CD14-positive monocyte (primary cell): ENCODE measurements at regions not wholly inside any gene's neighbourhood (a gene's known extent, or its start where the extent isn't known, plus 50 kb on each side); places are given as distances from the start of the nearest gene placed in this dataset.

ENCODE experiments used
- DNase-seq, 3 donors: peaks; one replicate each; pipeline ENCODE4 v3.0.0-alpha.2; 2011 to 2022
- H2AFZ ChIP-seq: 2 replicates; pipeline ENCODE4 v1.6.0; 2012; ENCODE audit warnings: mild to moderate bottlenecking, low read depth, low read length, inconsistent platforms; ENCODE audit not compliant: insufficient read depth, poor library complexity, severe bottlenecking
- H3K27ac ChIP-seq, 2 donors: 1 replicate in 1 of 2; 2 replicates in 1 of 2; pipeline ENCODE4 v1.5.1; 2012 to 2013; ENCODE audit warnings: low read length in 2 of 2, control low read depth in 1 of 2, inconsistent platforms in 1 of 2, low read depth in 1 of 2, mild to moderate bottlenecking in 1 of 2
- H3K27me3 ChIP-seq, 2 donors: one replicate each; pipeline versions ENCODE4 v1.6.0 to v1.6.1; 2011 to 2013; ENCODE audit warnings: low read length in 2 of 2; ENCODE audit not compliant: control insufficient read depth in 2 of 2, insufficient read depth in 2 of 2
- H3K36me3 ChIP-seq, 2 donors: replicated peaks in 1 of 2; 1 replicate in 1 of 2; 2 replicates in 1 of 2; pipeline versions ENCODE4 v1.5.1 to v1.6.1; 2012 to 2013; ENCODE audit warnings: low read length in 2 of 2, control low read depth in 1 of 2, inconsistent platforms in 1 of 2, mild to moderate bottlenecking in 1 of 2; ENCODE audit not compliant: insufficient read depth in 2 of 2, control insufficient read depth in 1 of 2
- H3K4me1 ChIP-seq, 2 donors: 1 replicate in 1 of 2; 2 replicates in 1 of 2; pipeline versions ENCODE4 v1.5.1 to v1.6.1; 2012 to 2013; ENCODE audit warnings: low read length in 2 of 2, control low read depth in 1 of 2, inconsistent platforms in 1 of 2, mild to moderate bottlenecking in 1 of 2, moderate library complexity in 1 of 2; ENCODE audit not compliant: insufficient read depth in 2 of 2, control insufficient read depth in 1 of 2
- H3K4me2 ChIP-seq: replicated peaks from 2 replicates; pipeline ENCODE3; 2012; ENCODE audit warnings: low read length, moderate library complexity, mild to moderate bottlenecking; ENCODE audit not compliant: poor library complexity, severe bottlenecking; ENCODE audit errors: extremely low read depth
- H3K4me3 ChIP-seq, 3 experiments: fragments of 200-600 bp in 1 of 3; sonication (generic) in 1 of 3; replicated peaks in 1 of 3; 1 replicate in 2 of 3; 2 replicates in 1 of 3; pipeline ENCODE4 v1.5.1; 2011 to 2013; ENCODE audit warnings: low read length in 3 of 3, mild to moderate bottlenecking in 3 of 3, control low read depth in 2 of 3, low read depth in 2 of 3, inconsistent platforms in 1 of 3, moderate library complexity in 1 of 3
- H3K79me2 ChIP-seq: 2 replicates; pipeline ENCODE4 v1.6.0; 2012; ENCODE audit warnings: mild to moderate bottlenecking, control low read depth, inconsistent platforms, low read length, moderate library complexity; ENCODE audit not compliant: insufficient read depth
- H3K9ac ChIP-seq: 2 replicates; pipeline ENCODE4 v1.6.0; 2017; ENCODE audit warnings: low read length, mild to moderate bottlenecking; ENCODE audit not compliant: insufficient read depth, poor library complexity, severe bottlenecking
- H3K9me3 ChIP-seq, 2 donors: replicated peaks in 1 of 2; 1 replicate in 1 of 2; 2 replicates in 1 of 2; pipeline versions ENCODE4 v1.5.1 to v1.6.1; 2012 to 2013; ENCODE audit warnings: low read length in 2 of 2, control low read depth in 1 of 2; ENCODE audit not compliant: control insufficient read depth in 1 of 2, insufficient read depth in 1 of 2
- H4K20me1 ChIP-seq: 2 replicates; pipeline ENCODE4 v1.6.0; 2012; ENCODE audit warnings: mild to moderate bottlenecking, low read length, control low read depth, moderate library complexity; ENCODE audit not compliant: insufficient read depth
- H3K27ac Mint-ChIP-seq, 7 donors: one replicate each; pipeline ENCODE4 v1.8.0; 2020; ENCODE audit warnings: mild to moderate bottlenecking in 7 of 7, mixed read lengths in 7 of 7, moderate library complexity in 6 of 7, inconsistent platforms in 2 of 7
- H3K27me3 Mint-ChIP-seq, 3 donors: one replicate each; pipeline ENCODE4 v1.8.0; 2021 to 2022; ENCODE audit warnings: low read depth in 3 of 3, mild to moderate bottlenecking in 3 of 3, mixed read lengths in 3 of 3, moderate library complexity in 3 of 3, inconsistent platforms in 1 of 3
- H3K36me3 Mint-ChIP-seq, 2 donors: one replicate each; pipeline ENCODE4 v1.8.0; 2020; ENCODE audit warnings: mixed read lengths in 2 of 2, inconsistent platforms in 1 of 2, mild to moderate bottlenecking in 1 of 2
- H3K4me1 Mint-ChIP-seq: one replicate; pipeline ENCODE4 v1.8.0; 2020; ENCODE audit warnings: mild to moderate bottlenecking, mixed read lengths
- H3K4me3 Mint-ChIP-seq, 2 donors: one replicate each; pipeline ENCODE4 v1.8.0; 2020; ENCODE audit warnings: mild to moderate bottlenecking in 2 of 2, mixed read lengths in 2 of 2, moderate library complexity in 1 of 2
- H3K9me3 Mint-ChIP-seq, 7 donors: one replicate each; pipeline ENCODE4 v1.8.0; 2020 to 2022; ENCODE audit warnings: mixed read lengths in 7 of 7, mild to moderate bottlenecking in 6 of 7, moderate library complexity in 6 of 7, inconsistent platforms in 2 of 7
- WGBS: methylation state at CpG from one replicate; pipeline ENCODE4 v1.1.5; 2013; ENCODE audit warnings: missing lambda C conversion rate; ENCODE audit not compliant: insufficient coverage; 5-methylcytosine and 5-hydroxymethylcytosine counted together
- intact Hi-C, 2 donors: fragments of 100-400 bp; cut with micrococcal nuclease; formaldehyde crosslinking; loops; one replicate each; pipeline versions ENCODE4 v1.15.0 to v1.15.1; 2023
- TF ChIP-seq, protein P1 (sequence below): fragments of 200-600 bp; IDR thresholded peaks from one replicate; pipeline ENCODE4 v1.8.0; 2022; ENCODE audit warnings: antibody characterized with exemption, mild to moderate bottlenecking

DNA sequence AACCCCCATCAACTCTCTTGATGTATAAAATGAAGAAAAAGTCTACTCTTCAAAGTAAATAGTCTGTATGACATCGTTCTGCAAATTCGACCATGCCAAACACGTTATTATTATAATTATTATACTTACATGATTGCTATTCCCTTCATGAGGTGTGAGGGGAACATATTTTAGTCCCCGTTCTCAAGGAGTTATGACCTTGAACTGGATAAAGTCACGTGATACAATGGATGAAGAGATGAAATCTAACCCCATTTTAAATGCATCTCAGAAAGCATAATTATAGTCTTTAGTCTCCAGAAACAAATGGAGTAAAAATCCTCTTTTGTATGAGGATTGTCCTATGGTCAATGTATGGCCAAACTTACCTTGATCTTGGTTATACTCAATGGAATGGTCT is 250.3 kb downstream of the HS3ST1 start:
- no CpG with 5 or more reads among the region's 5 CpGs for WGBS
- no peaks in the 10 kb centered on the region for H3K9me3 ChIP-seq
- H3K4me2 ChIP-seq: no peak overlapping the region
- no peaks in the 10 kb centered on the region for H3K36me3 Mint-ChIP-seq
- H3K4me1 ChIP-seq: no peaks in the 10 kb centered on the region
- no peak for DNase-seq
- peaks cover 0 to 3% (median 2%) of the 10 kb centered on the region in 3 donors for H3K27me3 Mint-ChIP-seq
- no peaks in the 10 kb centered on the region for H3K36me3 ChIP-seq
- TF ChIP-seq, protein P1, sequence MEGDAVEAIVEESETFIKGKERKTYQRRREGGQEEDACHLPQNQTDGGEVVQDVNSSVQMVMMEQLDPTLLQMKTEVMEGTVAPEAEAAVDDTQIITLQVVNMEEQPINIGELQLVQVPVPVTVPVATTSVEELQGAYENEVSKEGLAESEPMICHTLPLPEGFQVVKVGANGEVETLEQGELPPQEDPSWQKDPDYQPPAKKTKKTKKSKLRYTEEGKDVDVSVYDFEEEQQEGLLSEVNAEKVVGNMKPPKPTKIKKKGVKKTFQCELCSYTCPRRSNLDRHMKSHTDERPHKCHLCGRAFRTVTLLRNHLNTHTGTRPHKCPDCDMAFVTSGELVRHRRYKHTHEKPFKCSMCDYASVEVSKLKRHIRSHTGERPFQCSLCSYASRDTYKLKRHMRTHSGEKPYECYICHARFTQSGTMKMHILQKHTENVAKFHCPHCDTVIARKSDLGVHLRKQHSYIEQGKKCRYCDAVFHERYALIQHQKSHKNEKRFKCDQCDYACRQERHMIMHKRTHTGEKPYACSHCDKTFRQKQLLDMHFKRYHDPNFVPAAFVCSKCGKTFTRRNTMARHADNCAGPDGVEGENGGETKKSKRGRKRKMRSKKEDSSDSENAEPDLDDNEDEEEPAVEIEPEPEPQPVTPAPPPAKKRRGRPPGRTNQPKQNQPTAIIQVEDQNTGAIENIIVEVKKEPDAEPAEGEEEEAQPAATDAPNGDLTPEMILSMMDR: no peak
- intact Hi-C loops: no loop called here
- no peak overlapping the region for H3K27ac Mint-ChIP-seq
- H3K9me3 Mint-ChIP-seq: peaks cover 0 to 7% (median 0%) of the 10 kb centered on the region in 7 donors
- no peaks in the 10 kb centered on the region for H4K20me1 ChIP-seq
- no peak overlapping the region for H3K27ac ChIP-seq
- H3K4me1 Mint-ChIP-seq: no peaks in the 10 kb centered on the region
- no peak overlapping the region for H3K9ac ChIP-seq
- H3K79me2 ChIP-seq: no peaks in the 10 kb centered on the region
- no peaks in the 10 kb centered on the region for H3K27me3 ChIP-seq
- no peak overlapping the region for H2AFZ ChIP-seq
- H3K4me3 Mint-ChIP-seq: no peak overlapping the region
- no peak overlapping the region for H3K4me3 ChIP-seq

DNA sequence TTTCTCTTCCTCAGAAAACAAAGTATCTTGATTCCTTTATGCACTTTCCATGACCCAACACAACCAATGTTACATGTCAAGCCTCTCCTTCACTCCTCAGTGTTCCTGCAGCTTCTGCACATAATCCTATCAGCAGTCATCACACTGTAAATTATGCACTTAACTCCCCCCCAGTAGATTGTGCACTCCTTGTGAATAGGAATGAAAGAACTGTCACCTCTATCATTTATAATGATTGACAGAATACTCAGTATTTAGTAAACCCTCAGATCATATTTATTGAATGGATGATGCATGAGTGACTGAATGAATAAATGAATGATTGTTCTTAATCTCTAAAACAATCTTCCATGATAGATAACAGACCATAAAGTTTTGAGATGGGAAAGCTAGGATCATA is 253.3 kb downstream of the HS3ST1 start:
- H4K20me1 ChIP-seq: no peaks in the 10 kb centered on the region
- H3K9me3 Mint-ChIP-seq: peaks cover 0 to 11% (median 3%) of the 10 kb centered on the region in 7 donors
- intact Hi-C loops: no loop called here
- no peak overlapping the region for H3K4me3 Mint-ChIP-seq
- no peaks in the 10 kb centered on the region for H3K36me3 Mint-ChIP-seq
- H3K9me3 ChIP-seq: no peaks in the 10 kb centered on the region
- H3K36me3 ChIP-seq: no peaks in the 10 kb centered on the region
- H3K9ac ChIP-seq: no peak overlapping the region
- H3K79me2 ChIP-seq: no peaks in the 10 kb centered on the region
- H2AFZ ChIP-seq: no peak overlapping the region
- H3K4me2 ChIP-seq: no peak overlapping the region
- TF ChIP-seq, protein P1: no peak
- DNase-seq: no peak
- H3K4me3 ChIP-seq: no peak overlapping the region
- H3K27me3 Mint-ChIP-seq: peaks cover 0 to 4% (median 2%) of the 10 kb centered on the region in 3 donors
- no peaks in the 10 kb centered on the region for H3K27me3 ChIP-seq
- H3K27ac Mint-ChIP-seq: no peak overlapping the region
- no peak overlapping the region for H3K27ac ChIP-seq
- no peaks in the 10 kb centered on the region for H3K4me1 ChIP-seq
- H3K4me1 Mint-ChIP-seq: no peaks in the 10 kb centered on the region
